CD14-positive monocyte (primary cell): ENCODE measurements at regions not wholly inside any gene's neighbourhood (a gene's known extent, or its start where the extent isn't known, plus 50 kb on each side); places are given as distances from the start of the nearest gene placed in this dataset.

Source experiments
- DNase-seq, 3 donors: peaks; one replicate each; pipeline ENCODE4 v3.0.0-alpha.2; 2011 to 2022
- H2AFZ ChIP-seq: 2 replicates; pipeline ENCODE4 v1.6.0; 2012; ENCODE audit warnings: mild to moderate bottlenecking, low read depth, low read length, inconsistent platforms; ENCODE audit not compliant: insufficient read depth, poor library complexity, severe bottlenecking
- H3K27ac ChIP-seq, 2 donors: 1 replicate in 1 of 2; 2 replicates in 1 of 2; pipeline ENCODE4 v1.5.1; 2012 to 2013; ENCODE audit warnings: low read length in 2 of 2, control low read depth in 1 of 2, inconsistent platforms in 1 of 2, low read depth in 1 of 2, mild to moderate bottlenecking in 1 of 2
- H3K27me3 ChIP-seq, 2 donors: one replicate each; pipeline versions ENCODE4 v1.6.0 to v1.6.1; 2011 to 2013; ENCODE audit warnings: low read length in 2 of 2; ENCODE audit not compliant: control insufficient read depth in 2 of 2, insufficient read depth in 2 of 2
- H3K36me3 ChIP-seq, 2 donors: replicated peaks in 1 of 2; 1 replicate in 1 of 2; 2 replicates in 1 of 2; pipeline versions ENCODE4 v1.5.1 to v1.6.1; 2012 to 2013; ENCODE audit warnings: low read length in 2 of 2, control low read depth in 1 of 2, inconsistent platforms in 1 of 2, mild to moderate bottlenecking in 1 of 2; ENCODE audit not compliant: insufficient read depth in 2 of 2, control insufficient read depth in 1 of 2
- H3K4me1 ChIP-seq, 2 donors: 1 replicate in 1 of 2; 2 replicates in 1 of 2; pipeline versions ENCODE4 v1.5.1 to v1.6.1; 2012 to 2013; ENCODE audit warnings: low read length in 2 of 2, control low read depth in 1 of 2, inconsistent platforms in 1 of 2, mild to moderate bottlenecking in 1 of 2, moderate library complexity in 1 of 2; ENCODE audit not compliant: insufficient read depth in 2 of 2, control insufficient read depth in 1 of 2
- H3K4me2 ChIP-seq: replicated peaks from 2 replicates; pipeline ENCODE3; 2012; ENCODE audit warnings: low read length, moderate library complexity, mild to moderate bottlenecking; ENCODE audit not compliant: poor library complexity, severe bottlenecking; ENCODE audit errors: extremely low read depth
- H3K4me3 ChIP-seq, 3 experiments: fragments of 200-600 bp in 1 of 3; sonication (generic) in 1 of 3; replicated peaks in 1 of 3; 1 replicate in 2 of 3; 2 replicates in 1 of 3; pipeline ENCODE4 v1.5.1; 2011 to 2013; ENCODE audit warnings: low read length in 3 of 3, mild to moderate bottlenecking in 3 of 3, control low read depth in 2 of 3, low read depth in 2 of 3, inconsistent platforms in 1 of 3, moderate library complexity in 1 of 3
- H3K79me2 ChIP-seq: 2 replicates; pipeline ENCODE4 v1.6.0; 2012; ENCODE audit warnings: mild to moderate bottlenecking, control low read depth, inconsistent platforms, low read length, moderate library complexity; ENCODE audit not compliant: insufficient read depth
- H3K9ac ChIP-seq: 2 replicates; pipeline ENCODE4 v1.6.0; 2017; ENCODE audit warnings: low read length, mild to moderate bottlenecking; ENCODE audit not compliant: insufficient read depth, poor library complexity, severe bottlenecking
- H3K9me3 ChIP-seq, 2 donors: replicated peaks in 1 of 2; 1 replicate in 1 of 2; 2 replicates in 1 of 2; pipeline versions ENCODE4 v1.5.1 to v1.6.1; 2012 to 2013; ENCODE audit warnings: low read length in 2 of 2, control low read depth in 1 of 2; ENCODE audit not compliant: control insufficient read depth in 1 of 2, insufficient read depth in 1 of 2
- H4K20me1 ChIP-seq: 2 replicates; pipeline ENCODE4 v1.6.0; 2012; ENCODE audit warnings: mild to moderate bottlenecking, low read length, control low read depth, moderate library complexity; ENCODE audit not compliant: insufficient read depth
- H3K27ac Mint-ChIP-seq, 7 donors: one replicate each; pipeline ENCODE4 v1.8.0; 2020; ENCODE audit warnings: mild to moderate bottlenecking in 7 of 7, mixed read lengths in 7 of 7, moderate library complexity in 6 of 7, inconsistent platforms in 2 of 7
- H3K27me3 Mint-ChIP-seq, 3 donors: one replicate each; pipeline ENCODE4 v1.8.0; 2021 to 2022; ENCODE audit warnings: low read depth in 3 of 3, mild to moderate bottlenecking in 3 of 3, mixed read lengths in 3 of 3, moderate library complexity in 3 of 3, inconsistent platforms in 1 of 3
- H3K36me3 Mint-ChIP-seq, 2 donors: one replicate each; pipeline ENCODE4 v1.8.0; 2020; ENCODE audit warnings: mixed read lengths in 2 of 2, inconsistent platforms in 1 of 2, mild to moderate bottlenecking in 1 of 2
- H3K4me1 Mint-ChIP-seq: one replicate; pipeline ENCODE4 v1.8.0; 2020; ENCODE audit warnings: mild to moderate bottlenecking, mixed read lengths
- H3K4me3 Mint-ChIP-seq, 2 donors: one replicate each; pipeline ENCODE4 v1.8.0; 2020; ENCODE audit warnings: mild to moderate bottlenecking in 2 of 2, mixed read lengths in 2 of 2, moderate library complexity in 1 of 2
- H3K9me3 Mint-ChIP-seq, 7 donors: one replicate each; pipeline ENCODE4 v1.8.0; 2020 to 2022; ENCODE audit warnings: mixed read lengths in 7 of 7, mild to moderate bottlenecking in 6 of 7, moderate library complexity in 6 of 7, inconsistent platforms in 2 of 7
- CTCF ChIP-seq: fragments of 200-600 bp; IDR thresholded peaks from one replicate; pipeline ENCODE4 v1.8.0; 2022; ENCODE audit warnings: antibody characterized with exemption, mild to moderate bottlenecking
- whole genome bisulfite sequencing: methylation state at CpG from one replicate; pipeline ENCODE4 v1.1.5; 2013; ENCODE audit warnings: missing lambda C conversion rate; ENCODE audit not compliant: insufficient coverage; 5-methylcytosine and 5-hydroxymethylcytosine counted together
- intact Hi-C, 2 donors: fragments of 100-400 bp; cut with micrococcal nuclease; formaldehyde crosslinking; loops; one replicate each; pipeline versions ENCODE4 v1.15.0 to v1.15.1; 2023

- Histone ChIP-seq H4K20me1 (no peaks in the 10 kb centered on the region), H3K27ac (no peak overlapping the region), H3K9me3 (no peaks in the 10 kb centered on the region), H3K79me2 (no peaks in the 10 kb centered on the region), H3K36me3 (no peaks in the 10 kb centered on the region), H3K9ac (no peak overlapping the region), H3K27me3 (peaks cover 0 to 2% of the 10 kb centered on the region in 2 donors), H3K4me3 (no peak overlapping the region), H3K4me1 (no peaks in the 10 kb centered on the region), H2AFZ (no peak overlapping the region), H3K4me2 (no peak overlapping the region)
- peaks cover 10% of the 10 kb centered on the region for H3K4me1 Mint-ChIP-seq
- H3K9me3 Mint-ChIP-seq: peaks cover 0 to 2% (median 0%) of the 10 kb centered on the region in 7 donors
- peaks cover 20 to 41% (median 25%) of the 10 kb centered on the region in 3 donors for H3K27me3 Mint-ChIP-seq
- WGBS: 94% methylated on average over 3 of the region's 5 CpGs
- H3K36me3 Mint-ChIP-seq: no peaks in the 10 kb centered on the region
- intact Hi-C loops: no loop called here
- no peak overlapping the region for H3K27ac Mint-ChIP-seq
- TF ChIP-seq CTCF: no peak
- DNase-seq: no peak
- no peak overlapping the region for H3K4me3 Mint-ChIP-seq
Observed at GRCh38 chr6:163741342-163741741, 326.8 kb downstream of the QKI start.

- WGBS: 90% methylated on average over 2 of the region's 4 CpGs
- Mint-ChIP-seq H3K36me3 (no peaks in the 10 kb centered on the region), H3K27me3 (peaks cover 24 to 39% (median 27%) of the 10 kb centered on the region in 3 donors), H3K4me1 (peaks cover 10% of the 10 kb centered on the region), H3K9me3 (peaks cover 0 to 2% (median 0%) of the 10 kb centered on the region in 7 donors), H3K27ac (no peak overlapping the region), H3K4me3 (no peak overlapping the region)
- H3K4me3 ChIP-seq: no peak overlapping the region
- H3K27ac ChIP-seq: no peak overlapping the region
- no peak for TF ChIP-seq CTCF
- no peaks in the 10 kb centered on the region for H3K9me3 ChIP-seq
- no peaks in the 10 kb centered on the region for H3K36me3 ChIP-seq
- H3K9ac ChIP-seq: no peak overlapping the region
- intact Hi-C loops: no loop called here
- no peak for DNase-seq
- H4K20me1 ChIP-seq: no peaks in the 10 kb centered on the region
- peaks cover 0 to 3% of the 10 kb centered on the region in 2 donors for H3K27me3 ChIP-seq
- H3K4me1 ChIP-seq: no peaks in the 10 kb centered on the region
- no peak overlapping the region for H3K4me2 ChIP-seq
- H2AFZ ChIP-seq: peak overlapping the region; percentile 8
- no peaks in the 10 kb centered on the region for H3K79me2 ChIP-seq
Observed at GRCh38 chr6:163739966-163740365, 325.4 kb downstream of the QKI start.
